ENCODE measurements at regions not wholly inside any gene's neighbourhood (a gene's known extent, or its start where the extent isn't known, plus 50 kb on each side); places are given as distances from the start of the nearest gene placed in this dataset.

DNA sequence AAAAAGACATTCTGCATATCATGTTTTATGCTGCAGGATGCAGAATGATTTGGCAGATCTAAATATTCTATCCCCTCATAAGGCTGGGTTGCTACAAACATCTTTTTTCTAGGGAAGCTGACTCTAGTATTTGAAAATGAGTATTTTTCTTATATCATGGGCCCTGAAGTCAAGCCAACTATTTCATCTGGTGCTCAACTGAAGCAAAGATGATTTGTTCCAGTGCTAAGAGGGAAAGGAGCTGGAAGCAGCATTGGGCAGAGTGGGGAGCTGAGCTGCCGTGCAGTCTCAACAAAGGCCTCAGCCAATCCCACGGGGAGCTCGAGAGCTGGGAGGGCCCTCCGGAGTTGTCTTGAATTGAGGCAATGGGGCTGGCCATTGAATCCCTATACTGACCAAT is 155.3 kb upstream of the SLCO3A1 start:
- no peaks in the 10 kb centered on the region for H3K27me3 ChIP-seq (replicated peaks; ENCODE audit: control insufficient read depth, insufficient read depth, low read length)
- no peak overlapping the region for H3K4me3 ChIP-seq (replicated peaks; ENCODE audit: low read depth, low read length)
- no peaks in the 10 kb centered on the region for H3K36me3 ChIP-seq (ENCODE audit: control insufficient read depth, insufficient read depth, low read length)
- no peak for DNase-seq (ENCODE audit: extremely low read depth, insufficient read length)
- TF ChIP-seq, protein P1, sequence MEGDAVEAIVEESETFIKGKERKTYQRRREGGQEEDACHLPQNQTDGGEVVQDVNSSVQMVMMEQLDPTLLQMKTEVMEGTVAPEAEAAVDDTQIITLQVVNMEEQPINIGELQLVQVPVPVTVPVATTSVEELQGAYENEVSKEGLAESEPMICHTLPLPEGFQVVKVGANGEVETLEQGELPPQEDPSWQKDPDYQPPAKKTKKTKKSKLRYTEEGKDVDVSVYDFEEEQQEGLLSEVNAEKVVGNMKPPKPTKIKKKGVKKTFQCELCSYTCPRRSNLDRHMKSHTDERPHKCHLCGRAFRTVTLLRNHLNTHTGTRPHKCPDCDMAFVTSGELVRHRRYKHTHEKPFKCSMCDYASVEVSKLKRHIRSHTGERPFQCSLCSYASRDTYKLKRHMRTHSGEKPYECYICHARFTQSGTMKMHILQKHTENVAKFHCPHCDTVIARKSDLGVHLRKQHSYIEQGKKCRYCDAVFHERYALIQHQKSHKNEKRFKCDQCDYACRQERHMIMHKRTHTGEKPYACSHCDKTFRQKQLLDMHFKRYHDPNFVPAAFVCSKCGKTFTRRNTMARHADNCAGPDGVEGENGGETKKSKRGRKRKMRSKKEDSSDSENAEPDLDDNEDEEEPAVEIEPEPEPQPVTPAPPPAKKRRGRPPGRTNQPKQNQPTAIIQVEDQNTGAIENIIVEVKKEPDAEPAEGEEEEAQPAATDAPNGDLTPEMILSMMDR (IDR thresholded peaks at IDR 0.05; ENCODE audit: insufficient read depth, low read length, poor library complexity, severe bottlenecking) = no peak

DNA sequence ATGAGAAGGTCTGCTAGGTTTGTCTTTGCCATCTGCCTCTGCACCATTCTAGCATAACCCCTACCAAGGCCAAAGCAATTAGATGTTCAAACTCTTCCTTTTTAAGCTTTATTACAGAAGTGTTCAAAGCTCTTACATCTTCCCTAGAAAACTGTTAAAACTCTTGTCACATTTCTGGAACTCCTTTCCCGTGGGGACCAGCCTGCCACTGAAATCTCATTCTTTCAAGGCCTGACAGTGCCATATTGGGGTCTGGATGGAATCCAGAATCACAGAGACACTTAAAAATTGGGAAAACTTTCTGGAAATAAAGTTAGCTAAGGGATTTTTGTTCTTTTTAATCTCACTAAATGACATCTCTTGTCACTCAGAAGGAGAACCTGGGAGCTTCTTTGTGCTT is 153.8 kb upstream of the SLCO3A1 start:
- TF ChIP-seq, protein P1 (IDR thresholded peaks at IDR 0.05; ENCODE audit: insufficient read depth, low read length, poor library complexity, severe bottlenecking) = no peak
- H3K4me3 ChIP-seq (replicated peaks; ENCODE audit: low read depth, low read length) = no peak overlapping the region
- no peak for DNase-seq (ENCODE audit: extremely low read depth, insufficient read length)
- no peaks in the 10 kb centered on the region for H3K27me3 ChIP-seq (replicated peaks; ENCODE audit: control insufficient read depth, insufficient read depth, low read length)
- no peaks in the 10 kb centered on the region for H3K36me3 ChIP-seq (ENCODE audit: control insufficient read depth, insufficient read depth, low read length)

DNA sequence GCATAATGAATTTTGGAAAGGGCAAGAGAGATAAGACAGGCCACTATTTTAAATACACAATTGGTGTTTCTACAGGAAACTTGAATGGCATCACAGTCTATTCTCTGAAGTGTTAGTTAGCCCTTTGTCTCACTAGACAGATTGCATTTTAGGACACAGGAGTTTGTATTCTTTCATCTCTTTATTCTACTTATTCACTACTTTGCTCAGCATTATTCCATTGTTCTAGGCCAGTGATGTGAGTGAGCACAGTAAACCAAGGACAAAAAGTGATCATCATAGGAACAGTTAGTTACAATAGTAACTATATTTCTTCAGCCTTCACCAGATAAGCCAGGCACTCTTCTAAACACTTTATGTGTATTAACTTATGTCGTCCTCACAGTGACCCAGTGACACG is 150.2 kb upstream of the SLCO3A1 start:
- Histone ChIP-seq H3K27me3 (replicated peaks; ENCODE audit: control insufficient read depth, insufficient read depth, low read length) (no peaks in the 10 kb centered on the region), H3K4me3 (replicated peaks; ENCODE audit: low read depth, low read length) (no peak overlapping the region), H3K36me3 (ENCODE audit: control insufficient read depth, insufficient read depth, low read length) (no peaks in the 10 kb centered on the region)
- DNase-seq (ENCODE audit: extremely low read depth, insufficient read length) = no peak
- TF ChIP-seq, protein P1 (IDR thresholded peaks at IDR 0.05; ENCODE audit: insufficient read depth, low read length, poor library complexity, severe bottlenecking) = no peak

DNA sequence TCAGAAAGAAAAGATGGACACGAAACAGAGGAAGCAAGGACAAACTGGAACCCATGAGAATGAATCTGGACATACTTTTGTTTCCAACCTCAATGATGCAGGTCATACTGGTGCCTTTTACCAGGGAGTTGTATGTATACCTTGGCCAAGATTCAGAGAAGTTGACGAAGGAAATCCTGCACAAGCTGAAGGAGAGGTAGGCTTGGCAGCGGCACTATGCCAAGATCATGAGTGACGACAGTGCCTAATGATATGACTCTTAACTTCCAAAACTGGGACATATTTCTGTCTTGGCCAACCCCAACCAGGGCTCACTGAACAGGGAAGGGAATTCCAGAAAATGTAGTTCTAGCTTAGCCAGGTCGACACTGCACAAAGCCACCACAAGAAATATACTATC is 149.2 kb upstream of the SLCO3A1 start:
- no peak overlapping the region for H3K4me3 ChIP-seq (replicated peaks; ENCODE audit: low read depth, low read length)
- no peak for DNase-seq (ENCODE audit: extremely low read depth, insufficient read length)
- H3K36me3 ChIP-seq (ENCODE audit: control insufficient read depth, insufficient read depth, low read length) = no peaks in the 10 kb centered on the region
- H3K27me3 ChIP-seq (replicated peaks; ENCODE audit: control insufficient read depth, insufficient read depth, low read length) = no peaks in the 10 kb centered on the region
- TF ChIP-seq, protein P1 (IDR thresholded peaks at IDR 0.05; ENCODE audit: insufficient read depth, low read length, poor library complexity, severe bottlenecking) = no peak

DNA sequence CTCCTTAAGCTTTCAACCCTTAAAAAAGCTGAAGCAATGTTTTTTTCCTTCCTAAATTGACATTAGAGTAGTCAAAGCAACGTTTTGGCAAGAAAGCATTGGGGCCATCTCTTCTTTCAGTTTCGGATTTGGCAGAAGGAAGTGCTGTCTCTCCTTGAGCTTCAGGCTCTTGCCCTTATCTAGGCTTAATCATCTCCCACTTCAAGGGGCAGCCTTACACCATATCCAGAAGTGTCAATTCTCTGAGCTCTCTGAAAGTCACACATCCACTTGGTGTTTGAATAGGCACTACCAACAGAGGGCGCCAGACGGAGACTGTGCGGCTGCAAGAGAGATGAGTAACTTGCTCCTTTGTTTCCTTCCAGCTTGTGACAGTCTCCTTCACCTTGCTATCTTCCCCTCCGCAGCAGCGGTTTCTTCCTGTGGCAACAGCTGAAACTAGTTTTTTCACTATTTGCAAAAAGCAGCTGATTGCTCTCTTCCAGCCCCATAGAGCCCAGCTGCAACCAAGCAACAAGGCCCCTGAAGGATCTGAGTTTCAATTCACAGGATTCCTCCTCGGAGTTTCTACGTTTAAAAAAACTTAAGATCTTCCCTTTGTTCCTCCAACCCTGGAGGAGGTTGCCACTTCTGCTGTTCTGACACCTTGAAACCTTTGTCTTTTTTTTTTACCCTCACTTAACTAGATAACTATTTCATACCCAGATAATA is 147.0 kb upstream of the SLCO3A1 start:
- no peaks in the 10 kb centered on the region for H3K36me3 ChIP-seq (ENCODE audit: control insufficient read depth, insufficient read depth, low read length)
- TF ChIP-seq, protein P1 (IDR thresholded peaks at IDR 0.05; ENCODE audit: insufficient read depth, low read length, poor library complexity, severe bottlenecking) = peak; percentile 86
- H3K4me3 ChIP-seq (replicated peaks; ENCODE audit: low read depth, low read length) = no peak overlapping the region
- no peaks in the 10 kb centered on the region for H3K27me3 ChIP-seq (replicated peaks; ENCODE audit: control insufficient read depth, insufficient read depth, low read length)
- peak; percentile 12 for DNase-seq (ENCODE audit: extremely low read depth, insufficient read length)

Data from GM06990 (cell line).